GM10266 (cell line): ENCODE measurements at regions not wholly inside any gene's neighbourhood (a gene's known extent, or its start where the extent isn't known, plus 50 kb on each side); places are given as distances from the start of the nearest gene placed in this dataset.

Source experiments
- DNase-seq: peaks from one replicate; pipeline ENCODE4 v3.0.0; 2012; ENCODE audit errors: extremely low spot score
- TF ChIP-seq, protein P1 (sequence below): IDR thresholded peaks from 2 replicates; pipeline ENCODE4 v1.5.1; 2012; ENCODE audit warnings: mild to moderate bottlenecking, low read depth; ENCODE audit not compliant: control insufficient read depth, insufficient read depth; ENCODE audit errors: missing control alignments

DNA sequence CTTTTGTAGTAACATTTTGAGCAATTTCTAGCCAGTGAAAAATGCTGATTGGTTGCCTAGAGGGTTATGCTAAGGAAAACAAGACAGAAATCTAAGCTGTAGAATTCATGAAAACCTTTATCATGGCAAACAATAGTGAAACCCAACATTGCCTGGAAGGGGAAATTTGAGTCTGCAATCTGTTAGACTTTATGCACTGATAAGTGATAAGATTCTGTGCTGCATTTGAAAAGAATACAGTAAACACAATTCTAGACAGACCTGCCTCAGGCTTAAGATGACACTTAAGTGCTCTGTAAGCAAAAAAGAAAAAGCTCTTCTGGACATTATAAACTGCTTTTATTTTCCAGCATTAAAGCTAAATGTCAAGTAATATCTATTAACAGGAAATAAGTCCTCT, 519.3 kb downstream of the ISL1 start:
- TF ChIP-seq, protein P1, sequence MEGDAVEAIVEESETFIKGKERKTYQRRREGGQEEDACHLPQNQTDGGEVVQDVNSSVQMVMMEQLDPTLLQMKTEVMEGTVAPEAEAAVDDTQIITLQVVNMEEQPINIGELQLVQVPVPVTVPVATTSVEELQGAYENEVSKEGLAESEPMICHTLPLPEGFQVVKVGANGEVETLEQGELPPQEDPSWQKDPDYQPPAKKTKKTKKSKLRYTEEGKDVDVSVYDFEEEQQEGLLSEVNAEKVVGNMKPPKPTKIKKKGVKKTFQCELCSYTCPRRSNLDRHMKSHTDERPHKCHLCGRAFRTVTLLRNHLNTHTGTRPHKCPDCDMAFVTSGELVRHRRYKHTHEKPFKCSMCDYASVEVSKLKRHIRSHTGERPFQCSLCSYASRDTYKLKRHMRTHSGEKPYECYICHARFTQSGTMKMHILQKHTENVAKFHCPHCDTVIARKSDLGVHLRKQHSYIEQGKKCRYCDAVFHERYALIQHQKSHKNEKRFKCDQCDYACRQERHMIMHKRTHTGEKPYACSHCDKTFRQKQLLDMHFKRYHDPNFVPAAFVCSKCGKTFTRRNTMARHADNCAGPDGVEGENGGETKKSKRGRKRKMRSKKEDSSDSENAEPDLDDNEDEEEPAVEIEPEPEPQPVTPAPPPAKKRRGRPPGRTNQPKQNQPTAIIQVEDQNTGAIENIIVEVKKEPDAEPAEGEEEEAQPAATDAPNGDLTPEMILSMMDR = no peak
- DNase-seq = no peak

DNA sequence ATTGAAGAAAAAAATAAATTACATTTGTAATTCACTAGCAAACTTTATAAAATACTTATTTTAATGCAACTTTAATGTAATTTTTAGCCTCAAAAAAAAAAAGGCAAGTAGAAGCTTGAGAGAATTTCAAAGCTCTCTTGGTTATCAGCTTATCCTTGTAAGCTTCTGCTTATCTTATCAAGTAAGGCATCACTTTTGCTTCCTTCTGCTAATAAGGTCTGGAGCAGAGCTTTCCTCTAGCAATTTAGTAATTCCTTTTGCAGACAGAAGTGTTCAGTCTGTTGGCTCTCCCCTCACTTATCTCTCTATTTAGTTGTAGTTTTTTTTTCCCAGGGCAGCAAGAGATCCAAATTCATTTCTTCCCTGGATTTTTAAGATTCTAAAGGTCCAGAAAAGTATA, 525.0 kb downstream of the ISL1 start:
- no peak for DNase-seq
- TF ChIP-seq, protein P1 = no peak

DNA sequence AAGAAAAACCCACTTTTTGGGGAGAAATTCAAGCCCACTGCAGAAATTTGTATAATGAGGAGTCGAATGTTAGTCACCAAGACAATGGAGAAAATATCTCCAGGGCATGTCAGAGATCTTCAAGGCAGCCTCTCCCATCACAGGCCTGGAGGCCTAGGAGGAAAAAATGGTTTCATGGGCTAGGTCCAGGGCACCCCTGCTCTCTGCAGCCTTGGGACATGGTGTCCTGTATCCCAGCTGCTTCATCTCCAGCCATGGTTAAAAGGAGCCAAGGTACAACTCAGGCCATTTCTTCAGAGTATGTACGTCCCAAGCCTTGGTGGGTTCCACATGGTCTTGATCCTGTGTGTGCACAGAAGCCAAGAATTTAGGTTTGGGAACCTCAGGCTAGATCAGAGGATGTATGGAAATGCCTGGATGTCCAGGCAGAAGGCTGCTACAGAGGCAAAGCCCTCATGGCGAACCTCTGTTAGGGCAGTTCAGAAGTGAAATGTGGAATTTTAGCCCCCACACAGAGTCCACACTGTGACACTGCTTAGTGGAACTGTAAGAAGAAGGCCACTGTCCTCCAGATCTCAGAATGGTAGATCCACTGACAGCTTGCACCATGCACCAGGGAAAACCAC, 561.4 kb downstream of the ISL1 start:
- no peak for DNase-seq
- TF ChIP-seq, protein P1 = no peak

DNA sequence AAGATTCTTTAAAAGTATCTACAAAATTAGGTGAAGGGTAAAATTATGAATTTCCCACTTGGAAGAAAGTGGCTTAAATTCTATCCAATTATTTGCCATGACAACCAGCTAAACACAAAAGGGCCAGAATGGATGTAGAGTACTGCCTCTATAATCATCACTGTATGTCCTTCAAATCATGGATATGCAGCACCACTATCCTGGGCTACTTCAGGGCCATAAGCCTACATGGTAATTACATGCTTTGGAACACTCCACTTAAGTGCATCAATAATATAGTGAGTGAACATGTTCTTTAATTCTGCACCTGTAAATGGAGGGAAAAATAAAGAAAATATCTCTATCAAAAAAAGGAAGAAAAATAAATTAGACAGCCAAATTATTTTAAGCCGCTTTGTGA, 575.2 kb downstream of the ISL1 start:
- no peak for DNase-seq
- TF ChIP-seq, protein P1 = no peak

DNA sequence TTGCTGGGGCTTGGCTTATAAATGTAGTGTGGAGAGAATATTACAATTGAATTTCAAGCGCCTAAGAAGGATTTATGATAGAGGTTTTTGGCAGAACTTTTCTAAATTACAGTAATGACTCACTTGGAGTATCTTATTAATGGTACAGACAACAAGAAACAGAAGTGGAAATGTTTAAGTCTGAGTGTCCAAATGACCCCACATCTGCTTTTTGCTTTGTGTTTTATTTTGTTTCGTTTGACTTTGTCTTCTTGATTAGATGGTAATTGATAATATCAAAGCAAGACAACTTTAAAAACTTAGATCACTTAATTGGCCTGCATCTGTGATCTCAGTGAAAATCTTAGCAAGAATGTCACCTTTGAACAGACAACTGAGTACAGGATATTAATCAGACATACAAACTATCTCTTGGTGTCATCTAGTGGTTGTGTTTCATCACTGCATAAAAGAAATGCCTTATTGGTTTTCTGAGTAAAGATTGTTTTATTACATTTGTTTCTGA, 577.4 kb downstream of the ISL1 start:
- DNase-seq = no peak
- TF ChIP-seq, protein P1 = peak; percentile 41

DNA sequence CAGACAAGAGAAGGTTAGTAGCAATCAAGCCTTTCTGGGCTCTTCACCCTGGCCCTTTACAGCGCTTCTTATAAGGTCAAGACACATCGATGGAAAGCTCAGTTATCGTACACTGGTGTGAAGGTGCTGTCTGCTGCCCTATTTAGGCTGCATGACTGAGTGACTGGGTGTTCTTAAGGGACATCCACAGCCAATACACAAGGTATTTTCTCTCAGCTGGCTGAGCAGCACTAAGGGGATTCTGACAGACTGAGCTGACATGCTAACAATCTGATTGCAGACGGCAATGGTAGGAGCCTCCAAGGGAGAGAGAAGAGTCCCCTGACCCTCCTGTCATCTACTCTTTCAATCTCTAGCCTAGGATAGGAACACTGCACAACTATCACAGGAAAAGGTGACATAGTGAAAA, 577.9 kb downstream of the ISL1 start:
- TF ChIP-seq, protein P1 = no peak
- no peak for DNase-seq

DNA sequence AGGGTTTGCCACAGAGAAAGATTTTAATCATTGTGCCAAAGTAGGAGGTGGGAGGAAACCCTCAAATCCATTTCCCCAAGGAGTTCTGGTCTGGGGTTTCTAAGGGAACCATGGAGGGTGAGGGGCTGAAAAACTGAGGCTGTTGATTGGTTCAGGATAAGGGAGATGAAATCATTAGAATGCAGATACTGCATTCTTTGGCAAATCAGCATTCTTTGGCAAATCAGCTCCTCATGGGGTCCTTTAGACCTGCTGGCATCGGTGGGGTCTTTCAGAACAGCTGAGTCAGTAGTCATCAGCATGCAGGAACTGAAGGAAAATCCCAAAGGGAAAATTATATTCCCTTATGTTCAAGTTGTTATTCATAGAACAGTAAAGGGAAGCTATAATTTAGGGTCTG, 585.5 kb downstream of the ISL1 start:
- TF ChIP-seq, protein P1 = no peak
- no peak for DNase-seq
